Stimulated activated CD4-positive, alpha-beta T cell treated with anti-CD3 and anti-CD28 coated beads, Interleukin-2, amount 100 ng/mL, for 48 hours (primary cell): ENCODE measurements at regions not wholly inside any gene's neighbourhood (a gene's known extent, or its start where the extent isn't known, plus 50 kb on each side); places are given as distances from the start of the nearest gene placed in this dataset.
"Not testable (repeated sequence)": the region's sequence is repeated elsewhere in the genome, so short reads cannot be mapped to it uniquely, and the experiment has no call there.

Experiments used
- DNase-seq, 2 donors: peaks; one replicate each; pipeline ENCODE4 v3.0.0-alpha.2; 2020

- peak in 1 of 2 donors; percentile 21 for DNase-seq
Observed at GRCh38 chr3:195669310-195669709, 51.5 kb upstream of the MUC20 start.

GRCh38 chr3:195668131-195668766, 52.5 kb upstream of the MUC20 start:
- not testable (repeated sequence) for DNase-seq

GRCh38 chr3:195665311-195665710, 55.5 kb upstream of the MUC20 start:
- DNase-seq = not testable (repeated sequence)

- not testable (repeated sequence) for DNase-seq
Observed at GRCh38 chr3:195664131-195664530, 56.6 kb upstream of the MUC20 start.

- not testable (repeated sequence) for DNase-seq
Observed at GRCh38 chr3:195659136-195659533, 61.6 kb upstream of the MUC20 start.

- DNase-seq = not testable (repeated sequence)
Observed at GRCh38 chr3:195658381-195659135, 62.2 kb upstream of the MUC20 start.

- peak; percentile 58 to 87 for DNase-seq
Observed at GRCh38 chr3:195657475-195658372, 63.1 kb upstream of the MUC20 start.

- DNase-seq = not testable (repeated sequence)
Observed at GRCh38 chr3:195656091-195656490, 64.7 kb upstream of the MUC20 start.

GRCh38 chr3:195654746-195655145, 66.0 kb upstream of the MUC20 start:
- not testable (repeated sequence) for DNase-seq

GRCh38 chr3:195654138-195654537, 66.6 kb upstream of the MUC20 start:
- not testable (repeated sequence) for DNase-seq

GRCh38 chr3:195653641-195654040, 67.1 kb upstream of the MUC20 start:
- DNase-seq = not testable (repeated sequence)

- not testable (repeated sequence) for DNase-seq
Observed at GRCh38 chr3:195647912-195648702, 64.4 kb upstream of the APOD start.

- DNase-seq = not testable (repeated sequence)
Observed at GRCh38 chr3:195645872-195646271, 62.1 kb upstream of the APOD start.

- not testable (repeated sequence) for DNase-seq
Observed at GRCh38 chr3:195643245-195643644, 59.5 kb upstream of the APOD start.

- not testable (repeated sequence) for DNase-seq
Observed at GRCh38 chr3:195642311-195642710, 58.6 kb upstream of the APOD start.

GRCh38 chr3:195638456-195638855, 54.7 kb upstream of the APOD start:
- DNase-seq = not testable (repeated sequence)

GRCh38 chr3:195637473-195638233, 53.9 kb upstream of the APOD start:
- DNase-seq = not testable (repeated sequence)

- not testable (repeated sequence) for DNase-seq
Observed at GRCh38 chr3:195637011-195637410, 53.3 kb upstream of the APOD start.

GRCh38 chr3:195635898-195636685, 52.4 kb upstream of the APOD start:
- DNase-seq = not testable (repeated sequence)

GRCh38 chr3:195635262-195635873, 51.6 kb upstream of the APOD start:
- not testable (repeated sequence) for DNase-seq
